ENCODE measurements at regions not wholly inside any gene's neighbourhood (a gene's known extent, or its start where the extent isn't known, plus 50 kb on each side); places are given as distances from the start of the nearest gene placed in this dataset.
"Not testable (repeated sequence)": the region's sequence is repeated elsewhere in the genome, so short reads cannot be mapped to it uniquely, and the experiment has no call there.

- TF ChIP-seq, protein P1, sequence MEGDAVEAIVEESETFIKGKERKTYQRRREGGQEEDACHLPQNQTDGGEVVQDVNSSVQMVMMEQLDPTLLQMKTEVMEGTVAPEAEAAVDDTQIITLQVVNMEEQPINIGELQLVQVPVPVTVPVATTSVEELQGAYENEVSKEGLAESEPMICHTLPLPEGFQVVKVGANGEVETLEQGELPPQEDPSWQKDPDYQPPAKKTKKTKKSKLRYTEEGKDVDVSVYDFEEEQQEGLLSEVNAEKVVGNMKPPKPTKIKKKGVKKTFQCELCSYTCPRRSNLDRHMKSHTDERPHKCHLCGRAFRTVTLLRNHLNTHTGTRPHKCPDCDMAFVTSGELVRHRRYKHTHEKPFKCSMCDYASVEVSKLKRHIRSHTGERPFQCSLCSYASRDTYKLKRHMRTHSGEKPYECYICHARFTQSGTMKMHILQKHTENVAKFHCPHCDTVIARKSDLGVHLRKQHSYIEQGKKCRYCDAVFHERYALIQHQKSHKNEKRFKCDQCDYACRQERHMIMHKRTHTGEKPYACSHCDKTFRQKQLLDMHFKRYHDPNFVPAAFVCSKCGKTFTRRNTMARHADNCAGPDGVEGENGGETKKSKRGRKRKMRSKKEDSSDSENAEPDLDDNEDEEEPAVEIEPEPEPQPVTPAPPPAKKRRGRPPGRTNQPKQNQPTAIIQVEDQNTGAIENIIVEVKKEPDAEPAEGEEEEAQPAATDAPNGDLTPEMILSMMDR (conservative IDR thresholded peaks at IDR 0.05; ENCODE audit: low read length): not testable (repeated sequence)
- TF ChIP-seq EZH2phosphoT487 (IDR thresholded peaks at IDR 0.05; ENCODE audit: borderline replicate concordance, low read depth, low read length): not testable (repeated sequence)
Measured at GRCh38 chrX:146866846-146867245, 52.3 kb upstream of the CXorf51A start.
